NCI-H446 treated with DMSO at 0.1 percent for 48 hours (cell line): ENCODE measurements at regions not wholly inside any gene's neighbourhood (a gene's known extent, or its start where the extent isn't known, plus 50 kb on each side); places are given as distances from the start of the nearest gene placed in this dataset.
"Not testable (repeated sequence)": the region's sequence is repeated elsewhere in the genome, so short reads cannot be mapped to it uniquely, and the experiment has no call there.

Source experiments
- DNase-seq: peaks from one replicate; lab custom pipeline; 2025; lab: John Stamatoyannopoulos, UW

DNA sequence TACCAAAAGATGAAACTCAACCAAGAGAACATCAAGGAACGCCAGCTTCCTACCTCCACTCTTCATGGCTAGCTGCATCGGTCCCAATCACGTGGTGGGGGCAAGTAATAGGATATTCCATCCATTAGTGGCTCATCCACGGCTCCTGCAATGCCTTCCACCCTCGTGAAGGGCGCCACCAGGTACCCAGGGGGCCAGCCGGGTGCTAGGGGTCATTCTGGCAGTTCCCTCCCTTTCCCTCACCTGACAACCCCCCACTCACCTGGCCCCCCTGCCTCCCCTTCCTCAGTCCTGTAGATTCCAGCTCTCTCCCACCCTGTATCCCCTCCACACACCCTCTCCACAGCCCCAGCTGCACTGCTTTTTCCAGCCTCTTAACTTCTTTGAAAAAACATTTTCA, 161.9 kb downstream of the URI1 start:
- no peak for DNase-seq

DNA sequence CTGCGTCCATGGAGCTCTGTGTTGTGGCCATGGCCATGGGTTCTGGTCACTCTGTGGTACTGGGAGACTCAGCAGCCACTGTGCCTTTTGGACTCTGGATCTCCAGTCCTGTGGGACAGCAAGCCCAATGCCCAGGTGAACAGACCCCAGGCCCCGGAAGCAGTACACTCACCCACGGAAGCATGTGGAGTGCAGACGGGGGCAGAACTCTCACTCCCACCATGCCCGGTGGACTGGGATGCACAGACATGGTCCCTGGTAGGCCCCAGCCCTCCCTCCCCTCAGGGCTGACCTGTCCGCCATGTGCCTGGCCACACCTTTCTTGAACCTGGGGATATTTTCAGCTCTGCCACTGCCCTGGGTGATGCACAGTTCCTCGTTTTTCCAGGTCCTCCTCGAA, 163.3 kb downstream of the URI1 start:
- no peak for DNase-seq

DNA sequence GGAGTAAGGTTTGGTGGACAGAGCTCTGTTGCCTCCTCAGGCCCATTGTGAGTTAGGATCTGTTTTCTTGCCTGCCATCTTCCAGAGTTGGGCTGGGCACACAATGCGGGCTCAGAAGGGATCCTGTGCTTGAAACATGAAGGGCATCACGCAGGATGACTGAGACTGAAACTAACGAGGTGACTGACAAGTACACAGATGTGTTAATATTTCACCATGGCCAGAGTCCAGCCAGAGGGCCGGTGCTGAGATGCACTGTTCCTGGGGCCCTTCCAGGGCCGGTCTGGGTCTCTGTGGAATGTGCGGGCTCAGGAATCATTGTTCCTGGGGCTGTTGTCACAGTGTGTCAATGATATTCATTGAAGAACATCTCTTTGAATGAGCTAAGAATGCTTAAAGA, 163.7 kb downstream of the URI1 start:
- DNase-seq: no peak

DNA sequence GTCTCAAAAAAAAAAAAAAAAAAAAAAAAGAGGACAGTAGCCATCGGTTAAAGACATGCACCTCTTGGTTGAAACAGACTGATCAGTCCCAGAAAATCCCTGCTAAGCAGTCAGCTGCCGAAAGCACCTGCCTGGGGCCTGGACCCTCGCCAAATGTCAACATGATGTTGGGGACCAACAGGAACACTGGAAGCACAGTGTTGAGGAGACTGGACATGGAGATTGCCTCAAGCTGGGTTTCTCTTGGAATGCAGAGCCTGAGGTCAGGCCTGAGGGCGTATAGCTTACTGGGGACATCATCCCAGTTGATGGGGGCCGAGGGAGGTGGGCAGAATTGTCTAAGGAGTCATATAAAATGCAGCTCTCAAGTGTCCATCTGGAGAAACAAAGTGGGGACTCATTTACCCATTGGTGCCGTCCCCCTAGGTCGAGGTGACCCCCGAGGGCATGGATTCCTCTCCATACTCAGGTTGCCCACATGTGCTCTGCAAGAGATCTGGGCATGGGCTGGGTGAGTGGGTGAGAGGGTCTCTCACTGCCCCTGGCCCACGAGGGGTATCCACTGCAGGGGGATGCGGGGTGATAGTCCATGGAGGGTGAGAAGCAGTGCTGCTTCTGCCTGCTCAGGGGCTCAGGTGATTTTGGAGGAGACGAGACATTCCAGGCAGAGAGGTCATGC, 164.5 kb downstream of the URI1 start:
- no peak for DNase-seq

DNA sequence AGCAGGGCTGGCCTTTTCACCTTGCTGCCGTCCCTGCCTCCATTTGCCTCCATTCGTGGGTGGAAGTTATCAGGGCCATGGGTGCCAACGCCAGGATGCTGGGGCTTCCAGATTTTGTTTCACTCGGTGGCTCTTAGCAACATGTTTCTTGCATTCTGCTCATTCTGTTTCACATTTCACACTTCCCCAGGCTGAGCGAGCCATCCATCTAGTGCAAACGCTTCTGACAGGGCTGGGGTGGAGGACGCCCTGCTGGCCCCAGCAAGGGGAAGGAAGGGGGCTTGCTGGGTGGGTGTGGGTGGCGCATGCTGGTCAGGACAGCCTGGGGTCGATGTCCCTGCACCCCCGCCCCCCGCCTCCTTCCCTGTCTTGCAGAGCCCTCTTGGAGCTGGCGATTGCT, 165.2 kb downstream of the URI1 start:
- no peak for DNase-seq

DNA sequence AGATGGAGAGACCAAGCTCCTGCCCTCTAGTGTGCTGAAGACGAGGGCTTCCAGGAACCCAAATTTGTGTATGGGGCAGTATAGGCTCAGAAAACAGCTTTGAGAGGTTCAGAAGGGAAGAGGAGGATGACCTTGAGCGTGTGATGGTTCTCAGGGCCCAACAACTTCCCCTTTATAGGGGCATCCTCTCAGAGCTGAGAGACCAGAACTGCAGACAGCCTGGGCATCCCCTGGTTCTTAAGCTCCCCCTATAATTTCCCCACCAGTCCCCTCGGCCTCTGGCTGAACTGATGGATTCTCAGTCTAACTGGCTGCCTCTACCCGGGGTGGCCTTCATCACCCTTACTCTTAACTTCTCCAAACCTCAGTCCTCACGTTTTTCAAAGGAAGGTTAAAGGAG, 167.5 kb downstream of the URI1 start:
- no peak for DNase-seq

DNA sequence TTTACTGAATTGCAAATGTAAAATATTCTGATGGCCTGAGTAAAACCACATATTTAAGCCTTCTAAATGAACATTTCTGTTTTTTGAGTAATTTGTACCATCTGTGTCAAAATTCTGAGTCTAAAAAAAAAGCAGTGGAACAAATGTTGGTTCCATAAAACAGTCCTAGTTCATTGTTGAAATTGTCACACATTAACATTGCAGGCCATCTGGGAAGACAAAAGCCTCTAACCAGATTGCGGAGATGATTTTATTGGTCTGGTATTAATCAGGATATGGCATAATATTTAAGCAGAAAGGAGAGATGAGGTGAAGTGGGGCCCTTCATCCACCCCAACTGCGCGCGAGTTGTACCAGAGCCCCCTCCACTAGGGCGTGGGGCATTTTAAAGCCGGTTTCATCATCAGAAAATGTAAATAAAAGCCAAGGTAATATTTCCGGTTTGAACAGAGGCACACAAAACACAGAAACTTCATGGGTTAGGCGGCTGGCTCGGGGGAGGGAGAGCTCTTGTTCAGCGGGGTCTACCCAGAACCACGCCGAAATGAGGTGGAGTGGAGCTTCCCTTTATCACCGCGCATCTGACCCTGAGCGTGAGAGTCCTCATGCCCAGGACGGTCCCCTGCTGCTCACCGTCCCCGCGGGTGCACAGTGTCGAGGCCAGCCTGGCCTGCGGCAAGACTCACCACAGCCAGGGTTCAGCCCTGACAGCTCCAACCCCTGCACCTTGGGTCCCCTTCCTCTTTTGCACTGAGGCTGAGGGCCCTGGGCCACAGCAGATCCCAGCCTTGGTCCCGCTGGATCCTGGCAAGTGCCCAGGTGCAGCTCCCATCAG, 169.2 kb downstream of the URI1 start:
- no peak for DNase-seq

DNA sequence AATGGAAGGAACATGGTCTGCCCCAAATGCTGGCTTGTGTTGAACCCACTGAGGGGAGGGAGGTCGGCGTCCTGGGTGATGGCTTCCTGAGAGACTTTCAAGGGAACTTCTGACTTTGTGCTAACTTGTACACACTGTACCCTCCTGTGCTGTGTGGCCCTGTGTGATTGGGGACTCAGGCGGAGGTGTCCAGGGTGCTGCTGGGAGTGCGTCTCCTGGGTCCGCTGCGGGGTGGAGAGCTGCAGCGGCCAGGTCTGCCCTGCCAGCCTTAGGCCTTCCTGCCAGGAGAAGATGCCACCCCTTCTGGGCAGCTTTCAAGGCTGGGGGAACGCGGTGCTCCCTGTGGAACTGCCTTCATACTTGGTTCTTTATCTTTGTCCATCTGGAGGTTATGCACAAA, 170.1 kb downstream of the URI1 start:
- no peak for DNase-seq

DNA sequence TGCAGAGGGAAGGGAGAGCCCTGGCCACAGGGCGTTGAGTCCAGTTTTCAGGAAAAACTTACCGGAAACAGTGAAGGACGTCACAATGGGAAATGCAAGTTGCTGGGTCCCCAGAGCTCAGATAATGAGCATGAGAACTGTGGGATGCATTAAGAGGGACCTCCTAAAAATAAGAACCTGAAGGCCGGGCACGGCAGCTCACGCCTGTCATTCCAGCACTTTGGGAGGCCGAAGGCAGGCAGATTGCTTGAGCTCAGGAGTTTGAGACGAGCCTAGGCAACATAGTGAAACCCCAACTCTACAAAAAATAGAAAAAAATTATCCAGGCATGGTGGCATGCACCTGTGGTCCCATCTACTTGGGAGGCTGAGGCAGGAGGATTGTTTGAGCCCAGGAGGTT, 170.6 kb downstream of the URI1 start:
- DNase-seq: no peak

DNA sequence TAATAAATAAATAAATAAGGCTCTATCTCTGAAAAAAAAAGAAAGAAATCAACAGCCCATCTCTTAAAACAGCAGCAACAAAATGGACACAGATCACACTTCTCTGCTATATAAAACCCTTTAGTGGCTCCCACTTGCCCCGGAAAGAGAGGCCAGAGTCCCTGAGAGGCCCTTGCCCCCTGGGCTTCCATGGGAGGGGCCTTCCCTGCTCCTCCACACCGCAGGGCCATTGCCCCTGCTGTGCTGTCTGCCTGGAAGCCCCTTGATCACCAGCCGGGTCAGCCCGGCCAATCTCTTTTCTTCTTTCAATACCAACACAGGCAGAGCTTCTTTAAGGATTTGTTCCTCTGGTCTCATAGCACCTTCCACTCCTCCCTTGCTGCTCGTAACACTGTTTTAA, 171.1 kb downstream of the URI1 start:
- no peak for DNase-seq

DNA sequence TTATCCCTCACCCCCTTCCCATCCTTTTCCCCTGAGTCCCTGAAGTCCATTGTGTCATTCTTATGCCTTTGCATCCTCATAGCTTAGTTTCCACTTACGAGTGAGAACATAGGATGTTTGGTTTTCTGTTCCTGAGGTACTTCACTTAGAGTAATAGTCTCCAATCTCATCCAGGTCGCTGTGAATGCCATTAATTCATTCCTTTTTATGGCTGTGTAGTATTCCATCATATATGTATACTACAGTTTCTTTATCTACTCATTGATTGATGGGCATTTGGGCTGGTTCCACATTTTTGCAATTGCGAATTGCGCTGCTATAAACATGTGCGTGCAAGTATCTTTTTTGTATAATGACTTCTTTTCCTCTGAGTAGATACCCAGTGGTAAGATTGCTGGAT, 172.1 kb downstream of the URI1 start:
- not testable (repeated sequence) for DNase-seq

DNA sequence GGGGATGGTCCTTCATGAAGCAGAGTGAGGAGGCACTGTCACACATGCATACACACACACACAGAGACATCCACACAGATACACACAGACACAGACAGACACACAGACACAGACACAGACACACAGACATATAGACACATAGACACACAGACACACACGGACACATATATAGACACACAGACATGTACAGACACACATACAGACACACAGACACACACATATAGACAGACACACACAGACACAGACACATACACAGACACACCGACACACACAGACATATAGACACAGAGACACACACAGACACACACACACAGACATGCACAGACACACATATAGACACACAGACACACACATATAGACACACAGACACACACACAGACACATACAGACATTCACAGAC, 173.9 kb downstream of the URI1 start:
- DNase-seq: no peak

DNA sequence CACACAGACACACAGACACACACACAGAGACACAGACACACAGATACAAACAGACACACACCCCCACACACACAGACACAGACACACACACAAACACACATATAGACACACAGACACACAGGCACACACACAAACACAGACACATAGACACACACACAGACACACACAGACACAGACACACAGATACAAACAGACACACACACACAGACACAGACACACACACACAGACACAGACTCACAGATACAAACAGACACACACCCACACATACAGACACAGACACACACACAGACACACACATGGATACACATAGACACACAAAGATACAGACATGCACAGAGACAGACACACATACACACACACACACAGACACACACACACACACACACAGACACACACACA, 174.5 kb downstream of the URI1 start:
- DNase-seq: no peak

DNA sequence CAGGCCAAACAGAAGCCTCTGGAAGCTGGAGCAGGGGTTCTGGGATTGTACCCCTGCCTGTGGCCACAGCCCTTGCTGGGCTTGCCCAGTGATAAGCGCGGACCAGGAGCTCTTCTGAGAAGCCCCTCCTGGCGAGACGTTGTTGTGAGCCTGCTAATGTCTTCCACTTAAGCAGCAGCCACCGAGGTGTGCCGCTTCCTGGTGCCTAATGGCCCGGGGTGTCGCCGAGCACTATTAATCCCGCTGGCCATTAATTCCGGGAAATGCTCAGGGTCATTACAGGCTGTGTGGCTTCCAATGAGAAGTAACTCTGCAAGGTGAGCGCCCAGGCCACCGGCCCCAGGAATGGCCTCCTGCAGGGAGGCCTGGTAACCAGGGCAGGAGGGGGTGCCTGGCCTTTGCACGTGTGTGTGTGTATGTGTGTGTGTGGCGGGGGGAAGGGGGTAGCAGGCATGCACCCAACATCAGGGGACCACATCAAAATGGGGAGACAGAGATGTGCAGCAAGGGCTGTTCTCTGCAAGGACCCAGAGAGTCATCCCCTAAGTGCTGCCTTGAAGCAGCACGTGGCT, 175.0 kb downstream of the URI1 start:
- DNase-seq: no peak

DNA sequence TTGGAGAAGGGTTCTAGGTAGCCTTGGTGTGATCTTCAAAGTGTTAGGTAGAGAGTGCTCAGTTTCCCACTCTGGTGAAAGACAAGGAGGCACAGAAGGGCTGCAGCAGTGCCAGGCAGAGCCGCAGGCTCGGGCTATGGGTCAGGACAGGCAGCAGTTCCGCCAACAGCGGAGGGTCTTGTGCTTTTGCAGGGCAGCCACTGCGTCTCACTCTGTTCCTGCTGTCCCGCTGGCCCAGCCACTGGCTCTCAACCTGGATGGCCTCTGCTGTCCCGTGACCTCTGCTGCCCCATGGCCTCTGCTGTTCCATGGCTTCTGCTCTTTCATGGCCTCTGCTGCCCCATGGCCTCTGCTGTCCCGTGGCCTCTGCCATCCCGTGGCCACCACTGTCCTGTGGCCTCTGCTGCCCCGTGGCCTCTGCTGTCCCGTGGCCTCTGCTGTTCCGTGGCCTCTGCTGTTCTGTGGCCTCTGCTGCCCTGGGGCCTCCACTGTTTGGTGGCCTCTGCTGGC, 175.7 kb downstream of the URI1 start:
- DNase-seq: no peak

DNA sequence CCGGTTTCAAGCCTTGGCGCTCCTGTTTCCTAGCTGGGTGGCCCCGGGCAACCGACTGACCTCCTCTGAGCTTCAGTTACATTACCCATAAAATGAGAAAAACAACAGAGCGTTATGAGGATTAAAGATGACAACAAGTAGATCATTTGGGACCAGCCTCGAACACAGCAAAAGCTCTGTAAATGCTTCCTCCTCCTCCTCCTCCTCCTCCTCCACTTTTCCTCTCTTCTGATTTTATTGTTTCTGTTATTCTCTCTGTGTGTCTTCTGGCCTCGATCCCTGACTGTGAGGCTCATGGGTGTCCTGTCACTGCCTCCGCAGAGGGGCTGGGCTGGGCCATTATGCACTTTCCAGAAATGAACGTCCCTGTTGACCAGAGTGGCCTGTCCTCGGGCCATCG, 176.2 kb downstream of the URI1 start:
- no peak for DNase-seq

DNA sequence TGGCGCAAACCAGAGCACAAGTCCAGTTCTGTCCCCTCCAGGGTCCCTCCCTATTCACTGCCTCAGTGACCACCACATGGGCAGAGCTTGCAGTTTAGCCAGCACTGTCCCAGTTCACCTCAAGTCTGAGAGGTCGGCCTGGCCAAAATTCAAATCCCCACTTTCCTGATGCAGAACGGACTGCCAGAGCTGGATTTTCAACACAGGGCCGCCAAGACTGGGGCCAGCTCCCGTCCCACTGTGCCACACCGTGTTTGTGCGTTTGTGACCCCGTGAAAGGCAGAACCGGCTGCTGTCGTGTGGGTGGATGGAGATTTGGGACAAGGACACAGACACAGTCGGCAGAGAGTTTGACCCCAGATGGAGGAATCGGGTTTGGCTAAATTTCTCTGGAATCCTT, 176.7 kb downstream of the URI1 start:
- no peak for DNase-seq

DNA sequence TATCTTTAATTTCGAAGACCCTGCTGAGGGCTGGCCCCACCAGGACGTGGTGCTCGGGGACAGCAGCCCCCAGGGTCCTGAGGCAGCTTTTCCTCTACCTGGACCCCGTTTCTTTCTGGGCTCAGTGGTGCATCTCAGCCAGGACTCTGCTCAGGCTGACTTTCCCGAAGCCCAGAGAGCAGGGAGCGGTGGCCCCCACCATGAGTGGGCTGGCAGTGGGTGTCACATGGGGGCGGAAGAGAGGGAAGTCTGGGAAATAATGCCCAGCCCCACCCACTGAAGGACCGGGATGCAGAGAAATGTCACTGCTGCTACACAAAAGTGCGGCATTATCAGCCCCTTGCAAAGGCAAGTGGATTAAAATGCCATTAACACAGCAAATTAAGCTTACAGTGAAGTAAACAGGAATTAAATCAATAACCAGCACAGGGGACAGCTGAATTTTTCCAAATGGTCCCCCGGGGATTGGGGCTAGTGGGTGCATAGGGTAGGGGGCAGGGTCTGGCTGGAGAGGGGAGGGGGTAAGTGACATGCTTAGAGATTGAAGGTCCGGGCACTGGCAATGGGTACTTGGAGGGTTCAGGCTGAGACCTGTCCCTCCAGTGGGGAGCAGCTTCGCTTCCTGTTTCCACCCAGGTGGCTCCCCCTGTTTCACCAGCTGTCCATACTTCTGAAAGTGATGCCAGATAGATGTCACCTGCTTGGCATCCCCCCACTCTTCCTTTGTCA, 177.3 kb downstream of the URI1 start:
- no peak for DNase-seq

DNA sequence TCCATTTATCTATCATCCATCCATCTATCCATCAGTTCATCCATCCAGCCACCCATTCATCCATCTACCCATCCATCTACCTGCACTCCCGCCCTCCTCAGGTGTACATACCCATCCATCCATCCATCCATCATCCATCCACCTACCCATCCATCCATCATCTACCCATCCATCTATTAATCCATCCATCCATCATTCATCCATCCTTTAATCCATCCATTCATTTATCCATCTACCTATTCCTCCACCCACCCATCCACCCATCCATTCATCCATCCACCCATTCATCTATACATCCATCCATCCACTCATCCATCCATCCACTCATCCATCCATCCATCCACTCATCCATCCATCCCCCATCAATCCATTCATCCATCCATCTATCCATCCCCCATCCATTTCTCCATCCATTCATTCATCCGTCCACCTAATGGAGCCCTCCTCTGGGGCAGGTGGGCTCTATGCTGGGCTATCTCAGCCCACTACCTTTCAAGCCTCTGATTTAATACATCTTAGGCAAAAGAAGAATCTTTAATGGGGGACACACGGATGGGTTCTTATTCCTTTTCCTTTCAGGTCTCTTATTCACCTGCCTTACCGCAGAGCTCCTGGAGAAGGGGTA, 178.9 kb downstream of the URI1 start:
- DNase-seq: no peak

DNA sequence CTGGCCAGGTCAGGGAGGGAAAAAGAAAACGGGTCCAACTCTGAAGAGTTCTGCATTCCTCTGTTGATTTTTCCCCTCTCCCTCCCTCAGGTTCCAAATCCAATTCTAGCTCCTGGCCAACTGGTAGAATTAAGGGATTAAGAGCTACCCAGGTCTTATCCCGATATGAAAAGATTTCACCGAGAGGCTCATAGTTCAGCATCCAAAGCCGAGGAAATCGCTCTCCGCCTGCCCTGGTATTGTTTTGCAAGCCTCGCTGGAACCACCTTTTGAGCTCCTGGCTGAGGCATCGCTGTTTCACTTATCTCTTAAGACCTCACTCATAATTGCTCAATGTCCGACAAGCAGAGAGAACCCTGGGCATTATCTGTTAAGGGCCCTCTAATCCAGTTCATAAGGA, 180.4 kb downstream of the URI1 start:
- DNase-seq: no peak

DNA sequence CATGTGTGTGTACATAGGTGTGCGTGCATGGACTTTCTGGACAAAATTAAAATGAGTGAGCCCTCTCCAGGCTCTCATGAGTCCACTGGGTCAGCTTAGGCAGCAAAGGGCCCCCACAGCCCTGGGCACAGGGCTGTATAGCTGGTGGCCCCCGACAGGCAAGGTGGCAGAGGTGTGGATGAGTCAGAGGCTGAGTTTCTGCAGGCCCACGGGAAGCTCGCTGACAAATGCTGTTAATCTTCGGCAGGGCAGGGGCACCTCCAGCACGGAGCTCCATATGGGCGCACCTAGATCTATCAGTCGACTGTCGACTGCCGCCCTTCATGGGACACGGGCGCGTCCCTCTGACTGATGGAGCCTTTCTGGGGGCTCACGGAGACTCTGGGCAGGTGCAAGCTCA, 181.1 kb downstream of the URI1 start:
- no peak for DNase-seq

DNA sequence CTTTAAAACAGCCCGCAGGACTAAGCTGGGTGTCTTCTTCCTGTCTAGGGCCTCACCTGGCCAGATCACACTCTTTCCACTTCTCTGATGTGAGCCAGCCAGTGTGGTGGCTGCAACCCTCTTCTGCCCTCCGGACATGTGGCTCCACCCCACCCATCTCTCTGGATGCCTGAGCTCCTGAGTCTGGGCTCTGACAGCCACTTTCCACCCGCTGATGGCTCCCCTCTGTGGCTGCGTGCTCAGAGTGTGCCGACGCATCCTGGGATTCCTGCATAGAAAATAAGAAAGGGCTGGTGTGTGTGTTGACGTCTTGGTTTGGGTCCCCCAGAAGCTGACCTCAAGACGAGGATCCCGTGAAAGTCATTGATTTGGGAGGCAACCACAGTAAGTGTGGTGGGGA, 181.6 kb downstream of the URI1 start:
- DNase-seq: no peak
